ENCODE measurements at regions not wholly inside any gene's neighbourhood (a gene's known extent, or its start where the extent isn't known, plus 50 kb on each side); places are given as distances from the start of the nearest gene placed in this dataset.

- no peak for TF ChIP-seq CTCF (IDR thresholded peaks at IDR 0.05; ENCODE audit: low read depth, low read length)
- no peak for TF ChIP-seq POLR2A (IDR thresholded peaks at IDR 0.05; ENCODE audit: extremely low read depth, insufficient read length)
- TF ChIP-seq MAX (IDR thresholded peaks at IDR 0.05; ENCODE audit: low read depth, low read length) = no peak
- no peak for TF ChIP-seq MYC (IDR thresholded peaks at IDR 0.05; ENCODE audit: low read depth, low read length)
These were observed 199.9 kb upstream of the NEIL3 start for GRCh38 chr4:177109769-177110168.

Data from NB4 (cell line).